H9 (cell line): ENCODE measurements at regions not wholly inside any gene's neighbourhood (a gene's known extent, or its start where the extent isn't known, plus 50 kb on each side); places are given as distances from the start of the nearest gene placed in this dataset.
A peak's percentile ranks its signal among the peaks of the same experiment; 100 is the strongest.

Experiments used
- DNase-seq: peaks from one replicate; pipeline ENCODE4 v3.0.0-alpha.2; 2017
- H2AFZ ChIP-seq: one replicate; pipeline ENCODE4 v1.6.1; 2013; ENCODE audit warnings: mild to moderate bottlenecking, low read length, control low read depth, moderate library complexity
- H2AK5ac ChIP-seq: 2 replicates; pipeline ENCODE4 v1.6.1; 2013; ENCODE audit warnings: low read length, control low read depth, mixed read lengths; ENCODE audit not compliant: insufficient read length
- H2BK120ac ChIP-seq: one replicate; pipeline ENCODE4 v1.6.1; 2013; ENCODE audit warnings: low read depth, mild to moderate bottlenecking, low read length, control low read depth, inconsistent platforms; ENCODE audit not compliant: poor library complexity, severe bottlenecking
- H2BK12ac ChIP-seq: 2 replicates; pipeline ENCODE4 v1.6.1; 2013; ENCODE audit warnings: low read length, control low read depth, mixed read lengths, low read depth; ENCODE audit not compliant: insufficient read length
- H2BK15ac ChIP-seq: 2 replicates; pipeline ENCODE4 v1.6.1; 2013; ENCODE audit warnings: low read depth, low read length, control low read depth
- H2BK20ac ChIP-seq: one replicate; pipeline ENCODE4 v1.6.1; 2013; ENCODE audit warnings: low read depth, mild to moderate bottlenecking, low read length, control low read depth, inconsistent platforms; ENCODE audit not compliant: poor library complexity, severe bottlenecking
- H2BK5ac ChIP-seq: 2 replicates; pipeline ENCODE4 v1.6.1; 2013; ENCODE audit warnings: low read length, control low read depth, mixed read lengths; ENCODE audit not compliant: insufficient read length
- H3K14ac ChIP-seq: 2 replicates; pipeline ENCODE4 v1.6.1; 2013; ENCODE audit warnings: low read length, control low read depth; ENCODE audit not compliant: insufficient read depth
- H3K18ac ChIP-seq: 2 replicates; pipeline ENCODE4 v1.6.1; 2013; ENCODE audit warnings: low read depth, mild to moderate bottlenecking, mixed read lengths, low read length, control low read depth; ENCODE audit not compliant: insufficient read length
- H3K23ac ChIP-seq: 2 replicates; pipeline ENCODE4 v1.6.1; 2013; ENCODE audit warnings: low read length, control low read depth, mixed read lengths, low read depth; ENCODE audit not compliant: insufficient read length
- H3K23me2 ChIP-seq: 2 replicates; pipeline ENCODE4 v1.6.1; 2013; ENCODE audit warnings: low read depth, mild to moderate bottlenecking, mixed read lengths, low read length, control low read depth; ENCODE audit not compliant: insufficient read length, poor library complexity, severe bottlenecking
- H3K27ac ChIP-seq: 2 replicates; pipeline ENCODE4 v1.5.1; 2013; ENCODE audit warnings: low read length, control low read depth, mixed read lengths, low read depth; ENCODE audit not compliant: insufficient read length
- H3K27me3 ChIP-seq: 2 replicates; pipeline ENCODE4 v1.6.1; 2013; ENCODE audit warnings: low read length, control low read depth, inconsistent platforms; ENCODE audit not compliant: insufficient read depth
- H3K4ac ChIP-seq: 2 replicates; pipeline ENCODE4 v1.6.1; 2013; ENCODE audit warnings: low read depth, mild to moderate bottlenecking, control low read depth, inconsistent platforms, low read length, moderate library complexity
- H3K4me1 ChIP-seq: 2 replicates; pipeline ENCODE4 v1.6.1; 2013; ENCODE audit warnings: low read length, control low read depth, inconsistent platforms; ENCODE audit not compliant: insufficient read depth
- H3K4me2 ChIP-seq: 2 replicates; pipeline ENCODE4 v1.6.1; 2013; ENCODE audit warnings: low read length, control low read depth, mixed read lengths; ENCODE audit not compliant: insufficient read length, insufficient read depth
- H3K56ac ChIP-seq: 2 replicates; pipeline ENCODE4 v1.6.1; 2013; ENCODE audit warnings: low read depth, mild to moderate bottlenecking, mixed read lengths, low read length, control low read depth; ENCODE audit not compliant: insufficient read length
- H3K79me1 ChIP-seq: 2 replicates; pipeline ENCODE4 v1.6.1; 2013; ENCODE audit warnings: low read depth, mild to moderate bottlenecking, moderate library complexity, low read length, control low read depth, inconsistent platforms; ENCODE audit not compliant: insufficient read depth, poor library complexity, severe bottlenecking
- H3K79me2 ChIP-seq: 2 replicates; pipeline ENCODE4 v1.6.1; 2013; ENCODE audit warnings: low read length, control low read depth, inconsistent platforms; ENCODE audit not compliant: insufficient read depth
- H3K9ac ChIP-seq: 2 replicates; pipeline ENCODE4 v1.6.1; 2013; ENCODE audit warnings: low read length, control low read depth, mixed read lengths; ENCODE audit not compliant: insufficient read length; ENCODE audit errors: extremely low read depth
- H3K9me3 ChIP-seq: one replicate; pipeline ENCODE4 v1.6.1; 2013; ENCODE audit warnings: low read depth, low read length, inconsistent platforms; ENCODE audit not compliant: control insufficient read depth
- H3T11ph ChIP-seq: one replicate; pipeline ENCODE4 v1.6.1; 2013; ENCODE audit warnings: mild to moderate bottlenecking, low read length, control low read depth, inconsistent platforms
- H4K20me1 ChIP-seq: one replicate; pipeline ENCODE4 v1.6.1; 2013; ENCODE audit not compliant: control insufficient read depth, insufficient read length, insufficient read depth
- H4K5ac ChIP-seq: 2 replicates; pipeline ENCODE4 v1.6.1; 2013; ENCODE audit warnings: low read depth, mild to moderate bottlenecking, mixed read lengths, low read length, control low read depth; ENCODE audit not compliant: insufficient read length
- H4K8ac ChIP-seq: replicated peaks from 2 replicates; pipeline ENCODE4 v1.6.1; 2013; ENCODE audit warnings: low read length, control low read depth, mixed read lengths, low read depth; ENCODE audit not compliant: insufficient read length
- H4K91ac ChIP-seq: 2 replicates; pipeline ENCODE4 v1.6.1; 2013; ENCODE audit warnings: low read depth, mild to moderate bottlenecking, moderate library complexity, mixed read lengths, low read length, control low read depth; ENCODE audit not compliant: insufficient read length
- H3K27ac Mint-ChIP-seq, 3 experiments: 2 replicates in 2 of 3; 3 replicates in 1 of 3; pipeline ENCODE4 v1.8.0; 2020 to 2021; ENCODE audit warnings: mixed read lengths in 3 of 3, mild to moderate bottlenecking in 1 of 3, moderate library complexity in 1 of 3
- H3K27me3 Mint-ChIP-seq: 2 replicates; pipeline ENCODE4 v1.8.0; 2021; ENCODE audit warnings: low read depth, mild to moderate bottlenecking, moderate library complexity, mixed read lengths
- H3K36me3 Mint-ChIP-seq, 3 experiments: 2 replicates in 2 of 3; 3 replicates in 1 of 3; pipeline ENCODE4 v1.8.0; 2020 to 2021; ENCODE audit warnings: low read depth in 3 of 3, mixed read lengths in 3 of 3; ENCODE audit not compliant: insufficient read depth in 1 of 3
- H3K4me1 Mint-ChIP-seq, 2 experiments: 2 replicates each; pipeline ENCODE4 v1.8.0; 2020; ENCODE audit warnings: mixed read lengths in 2 of 2
- H3K4me3 Mint-ChIP-seq, 2 experiments: 2 replicates in 1 of 2; 3 replicates in 1 of 2; pipeline ENCODE4 v1.8.0; 2020 to 2021; ENCODE audit warnings: mild to moderate bottlenecking in 2 of 2, mixed read lengths in 2 of 2, moderate library complexity in 1 of 2
- H3K9me3 Mint-ChIP-seq, 2 experiments: 2 replicates in 1 of 2; 3 replicates in 1 of 2; pipeline ENCODE4 v1.8.0; 2020; ENCODE audit warnings: mild to moderate bottlenecking in 2 of 2, mixed read lengths in 2 of 2, moderate library complexity in 1 of 2
- CTCF ChIP-seq: fragments of 200-600 bp; sonication (generic); conservative IDR thresholded peaks from 3 replicates; pipeline ENCODE4 v1.8.0; 2021; ENCODE audit warnings: antibody characterized with exemption, mild to moderate bottlenecking
- WGBS: extraction: QIAGEN DNeasy Blood & Tissue Kit; methylation state at CpG from one replicate; pipeline ENCODE4 v1.1.7; 2013; ENCODE audit warnings: missing lambda C conversion rate, low lambda C conversion rate, mixed read lengths; ENCODE audit not compliant: insufficient read length; ENCODE audit errors: extremely low coverage; 5-methylcytosine and 5-hydroxymethylcytosine counted together

GRCh38 chr3:13256845-13257244, 163.3 kb downstream of the NUP210 start:
- Histone ChIP-seq H2BK15ac (no peak overlapping the region), H4K20me1 (no peaks in the 10 kb centered on the region), H3K9ac (no peak overlapping the region), H3K79me1 (no peaks in the 10 kb centered on the region), H4K5ac (no peak overlapping the region), H2BK120ac (no peak overlapping the region), H3K79me2 (no peaks in the 10 kb centered on the region), H3K18ac (no peak overlapping the region), H3T11ph (no peak overlapping the region), H3K27ac (no peak overlapping the region), H4K91ac (no peak overlapping the region), H3K4ac (no peak overlapping the region), H3K4me1 (no peaks in the 10 kb centered on the region), H2BK20ac (no peak overlapping the region), H2BK5ac (no peak overlapping the region), H2AK5ac (no peak overlapping the region), H3K56ac (no peak overlapping the region), H2BK12ac (no peak overlapping the region), H3K4me2 (no peak overlapping the region), H4K8ac (no peak overlapping the region), H3K23me2 (no peaks in the 10 kb centered on the region), H3K23ac (no peak overlapping the region), H3K9me3 (no peaks in the 10 kb centered on the region), H3K27me3 (no peaks in the 10 kb centered on the region), H2AFZ (no peak overlapping the region), H3K14ac (no peak overlapping the region)
- Mint-ChIP-seq H3K27ac (0 out of 7 replicates have a peak overlapping the region, but pooled peaks of 1 of the 3 experiments have one; percentile 10), H3K36me3 (no peaks in the 10 kb centered on the region; a peak in 1 of 7 replicates), H3K9me3 (no peaks in the 10 kb centered on the region), H3K4me1 (peaks cover 9 to 20% of the 10 kb centered on the region in 2 experiments; a peak in 3 of 4 replicates), H3K4me3 (no peak overlapping the region), H3K27me3 (no peaks in the 10 kb centered on the region)
- WGBS: no CpG with 5 or more reads among the region's 8 CpGs
- no peak for TF ChIP-seq CTCF
- DNase-seq: no peak
